GM12878 (cell line): ENCODE measurements at regions not wholly inside any gene's neighbourhood (a gene's known extent, or its start where the extent isn't known, plus 50 kb on each side); places are given as distances from the start of the nearest gene placed in this dataset.

ENCODE experiments used
- ATAC-seq: fragments of 200-7000 bp; cut with Tn5 transposase; 3 replicates; pipeline ENCODE4 v1.9.1; 2020; ENCODE audit warnings: mild to moderate bottlenecking, moderate library complexity
- BruUV-seq: library from RNA; stranded (reverse); fragments of 400-500 nt; replicated peaks from 2 replicates; lab custom pipeline; 2021; lab: Mats Ljungman, UMichigan
- CTCF ChIA-PET: fragments of 300-600 bp; sonication (Branson Sonifier 250); formaldehyde crosslinking; extraction: SDS; loops from one replicate; lab custom pipeline; 2021; ENCODE audit warnings: inconsistent platforms; lab: Yijun Ruan, JAX
- POLR2A ChIA-PET: fragments of 350-600 bp; formaldehyde crosslinking; extraction: SDS; loops from one replicate; lab custom pipeline; 2021; ENCODE audit warnings: inconsistent platforms; lab: Charles Lee
- RAD21 ChIA-PET: fragments of 300-600 bp; sonication (Branson Sonifier 250); formaldehyde crosslinking; loops from one replicate; lab custom pipeline; 2023; ENCODE audit warnings: antibody characterized with exemption; ENCODE audit not compliant: unreplicated experiment; lab: Charles Lee
- SMC1A ChIA-PET: fragments of 300-600 bp; sonication (Branson Sonifier 250); formaldehyde crosslinking; loops from one replicate; lab custom pipeline; 2023; ENCODE audit not compliant: unreplicated experiment, uncharacterized antibody; lab: Charles Lee
- DNase-seq: peaks from one replicate; pipeline ENCODE4 v3.0.0-alpha.2; 2011; ENCODE audit warnings: low read depth, low spot score
- FAIRE-seq: peaks from 3 replicates; lab custom pipeline; 2011; peaks lifted over from hg19 to GRCh38; lab: Jason Lieb, UNC
- H2AFZ ChIP-seq: 2 replicates; pipeline ENCODE4 v1.6.0; 2011; ENCODE audit warnings: low read depth, low read length, control low read depth; ENCODE audit not compliant: control insufficient read depth
- H3K27ac ChIP-seq: 2 replicates; pipeline ENCODE4 v1.5.1; 2011; ENCODE audit warnings: control low read depth; ENCODE audit not compliant: control insufficient read depth, insufficient read depth
- H3K27me3 ChIP-seq, 2 experiments: replicated peaks in 1 of 2; 2 replicates each; pipeline versions ENCODE4 v1.6.0 to v1.6.1; 2011; ENCODE audit warnings: low read length in 1 of 2; ENCODE audit not compliant: control insufficient read depth in 2 of 2, insufficient read depth in 2 of 2
- H3K36me3 ChIP-seq, 2 experiments: 2 replicates each; pipeline ENCODE4 v1.5.1; 2011; ENCODE audit warnings: low read length in 1 of 2; ENCODE audit not compliant: control insufficient read depth in 2 of 2, insufficient read depth in 2 of 2
- H3K4me1 ChIP-seq: 2 replicates; pipeline ENCODE4 v1.6.1; 2011; ENCODE audit warnings: mild to moderate bottlenecking, low read length, moderate library complexity, mixed read lengths; ENCODE audit not compliant: control insufficient read depth, insufficient read depth
- H3K4me2 ChIP-seq: 2 replicates; pipeline ENCODE4 v1.6.0; 2011; ENCODE audit warnings: control low read depth; ENCODE audit not compliant: control insufficient read depth, insufficient read depth
- H3K4me3 ChIP-seq: fragments of 200-600 bp; sonication (generic); 2 replicates; pipeline ENCODE4 v1.5.1; 2016
- H3K79me2 ChIP-seq: 2 replicates; pipeline ENCODE4 v1.6.0; 2011; ENCODE audit warnings: low read length; ENCODE audit not compliant: control insufficient read depth, insufficient read depth
- H3K9ac ChIP-seq: 2 replicates; pipeline ENCODE4 v1.8.0; 2011; ENCODE audit warnings: low read length, control low read depth, mixed read lengths; ENCODE audit not compliant: control insufficient read depth, insufficient read depth
- H3K9me3 ChIP-seq: replicated peaks from 3 replicates; pipeline ENCODE4 v1.5.1; 2011; ENCODE audit warnings: mild to moderate bottlenecking, low read length; ENCODE audit not compliant: control insufficient read depth, insufficient read depth
- H4K20me1 ChIP-seq: 2 replicates; pipeline ENCODE4 v1.6.0; 2011; ENCODE audit not compliant: control insufficient read depth, insufficient read depth
- CHD1 ChIP-seq: IDR thresholded peaks from 2 replicates; pipeline ENCODE4 v1.6.1; 2012; ENCODE audit warnings: low read depth, low read length, improper control_type of control experiment
- EGR1 ChIP-seq, 2 experiments: IDR thresholded peaks; 1 replicate in 1 of 2; 2 replicates in 1 of 2; pipeline ENCODE4 v1.6.1; 2011 to 2012; ENCODE audit warnings: low read depth in 2 of 2, low read length in 2 of 2, borderline replicate concordance in 1 of 2, mild to moderate bottlenecking in 1 of 2, moderate library complexity in 1 of 2
- ELK1 ChIP-seq: IDR thresholded peaks from 2 replicates; pipeline ENCODE4 v1.6.1; 2012; ENCODE audit warnings: low read depth, low read length, improper control_type of control experiment
- IKZF2 ChIP-seq, 2 experiments: fragments of 450-650 bp; IDR thresholded peaks; 2 replicates each; pipeline ENCODE4 v1.6.1; 2017; ENCODE audit warnings: mild to moderate bottlenecking in 2 of 2, moderate library complexity in 2 of 2
- MEF2B ChIP-seq: fragments of 450-650 bp; IDR thresholded peaks from 2 replicates; pipeline ENCODE4 v1.6.1; 2018; ENCODE audit warnings: mild to moderate bottlenecking, moderate library complexity; ENCODE audit not compliant: partially characterized antibody, poor library complexity, severe bottlenecking
- NKRF ChIP-seq: fragments of 450-650 bp; conservative IDR thresholded peaks from 2 replicates; pipeline ENCODE4 v1.6.1; 2017; ENCODE audit warnings: mild to moderate bottlenecking, moderate library complexity
- PKNOX1 ChIP-seq: fragments of 450-650 bp; IDR thresholded peaks from 2 replicates; pipeline ENCODE4 v1.6.1; 2016; ENCODE audit warnings: mild to moderate bottlenecking
- POU2F2 ChIP-seq: IDR thresholded peaks from 3 replicates; pipeline ENCODE4 v1.6.1; 2011; ENCODE audit warnings: low read depth, mild to moderate bottlenecking, low read length, borderline replicate concordance
- SMAD1 ChIP-seq: fragments of 450-650 bp; IDR thresholded peaks from 2 replicates; pipeline ENCODE4 v1.6.1; 2018; ENCODE audit warnings: mild to moderate bottlenecking, low read depth; ENCODE audit not compliant: partially characterized antibody
- SPI1 ChIP-seq: IDR thresholded peaks from 2 replicates; pipeline ENCODE4 v1.6.1; 2011; ENCODE audit warnings: low read depth, mild to moderate bottlenecking, low read length, moderate library complexity, borderline replicate concordance; ENCODE audit not compliant: insufficient read depth
- ZNF217 ChIP-seq: fragments of 450-650 bp; IDR thresholded peaks from 2 replicates; pipeline ENCODE4 v1.6.1; 2017; ENCODE audit warnings: antibody characterized with exemption, mild to moderate bottlenecking
- ZZZ3 ChIP-seq: IDR thresholded peaks from 2 replicates; pipeline ENCODE4 v1.6.1; 2011; ENCODE audit warnings: low read depth; ENCODE audit not compliant: control insufficient read depth, insufficient read length
- WGBS: methylation state at CpG from one replicate; pipeline ENCODE4 v1.1.6; 2016; ENCODE audit warnings: low lambda C conversion rate; ENCODE audit not compliant: insufficient replicate concordance, insufficient coverage; ENCODE audit errors: missing lambda C conversion rate; 5-methylcytosine and 5-hydroxymethylcytosine counted together
- in situ Hi-C: fragments of 300-500 bp; cut with MboI; formaldehyde crosslinking; loops from 9 replicates; pipeline ENCODE4 v1.14.3; 2018; ENCODE audit warnings: mixed read lengths
- intact Hi-C: fragments of 100-400 bp; cut with micrococcal nuclease; formaldehyde crosslinking; loops from one replicate; pipeline ENCODE4 v1.14.2; 2022; ENCODE audit not compliant: unreplicated experiment
- TF ChIP-seq, protein P1 (sequence below): fragments of 450-650 bp; formaldehyde crosslinking; IDR thresholded peaks from 2 replicates; pipeline ENCODE4 v1.4.0; 2020; ENCODE audit warnings: mild to moderate bottlenecking, moderate library complexity

DNA sequence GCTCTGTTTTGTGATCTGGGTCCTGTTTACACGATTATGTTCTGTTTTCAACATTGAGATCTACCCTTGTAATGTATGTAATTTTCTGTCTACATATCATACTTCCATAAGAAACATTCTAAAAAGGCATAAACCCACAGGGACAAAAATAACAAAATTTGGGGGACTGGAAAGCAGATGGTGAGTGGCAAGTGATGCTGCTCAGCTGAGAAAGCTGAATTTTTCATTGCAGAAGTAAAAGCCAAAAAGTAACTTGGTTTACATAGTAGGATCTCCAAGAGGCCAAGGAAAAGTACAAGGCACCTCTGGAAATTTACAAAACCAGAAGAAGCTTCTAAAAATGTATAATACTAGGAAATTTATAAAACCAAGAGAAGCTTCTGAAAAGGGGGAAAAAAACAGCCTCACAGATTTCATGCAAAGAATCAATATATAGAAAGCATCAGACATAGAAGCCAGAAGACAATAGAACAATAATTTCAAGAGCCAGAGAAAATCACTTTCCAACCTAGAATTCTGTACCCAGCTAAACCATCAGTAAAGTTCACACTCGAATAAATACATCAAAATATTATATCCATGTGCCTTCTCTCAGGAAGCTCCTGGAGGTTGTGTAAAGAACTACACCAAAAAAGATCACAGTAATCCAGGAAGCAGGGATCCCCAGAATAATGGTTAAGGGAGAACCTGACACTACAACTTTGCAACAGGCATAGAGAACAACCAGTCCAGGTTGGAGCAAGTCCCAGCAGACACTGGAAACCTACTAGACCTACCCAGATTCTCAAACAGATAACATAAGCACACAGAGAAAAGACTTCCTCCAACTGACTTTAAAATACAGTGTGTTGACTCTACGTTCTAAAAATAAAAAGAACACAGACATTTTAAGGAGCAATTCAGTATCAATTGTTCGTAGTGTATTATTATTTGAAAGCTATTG, 401.7 kb upstream of the HS6ST1 start (continued):
- TF ChIP-seq, protein P1, sequence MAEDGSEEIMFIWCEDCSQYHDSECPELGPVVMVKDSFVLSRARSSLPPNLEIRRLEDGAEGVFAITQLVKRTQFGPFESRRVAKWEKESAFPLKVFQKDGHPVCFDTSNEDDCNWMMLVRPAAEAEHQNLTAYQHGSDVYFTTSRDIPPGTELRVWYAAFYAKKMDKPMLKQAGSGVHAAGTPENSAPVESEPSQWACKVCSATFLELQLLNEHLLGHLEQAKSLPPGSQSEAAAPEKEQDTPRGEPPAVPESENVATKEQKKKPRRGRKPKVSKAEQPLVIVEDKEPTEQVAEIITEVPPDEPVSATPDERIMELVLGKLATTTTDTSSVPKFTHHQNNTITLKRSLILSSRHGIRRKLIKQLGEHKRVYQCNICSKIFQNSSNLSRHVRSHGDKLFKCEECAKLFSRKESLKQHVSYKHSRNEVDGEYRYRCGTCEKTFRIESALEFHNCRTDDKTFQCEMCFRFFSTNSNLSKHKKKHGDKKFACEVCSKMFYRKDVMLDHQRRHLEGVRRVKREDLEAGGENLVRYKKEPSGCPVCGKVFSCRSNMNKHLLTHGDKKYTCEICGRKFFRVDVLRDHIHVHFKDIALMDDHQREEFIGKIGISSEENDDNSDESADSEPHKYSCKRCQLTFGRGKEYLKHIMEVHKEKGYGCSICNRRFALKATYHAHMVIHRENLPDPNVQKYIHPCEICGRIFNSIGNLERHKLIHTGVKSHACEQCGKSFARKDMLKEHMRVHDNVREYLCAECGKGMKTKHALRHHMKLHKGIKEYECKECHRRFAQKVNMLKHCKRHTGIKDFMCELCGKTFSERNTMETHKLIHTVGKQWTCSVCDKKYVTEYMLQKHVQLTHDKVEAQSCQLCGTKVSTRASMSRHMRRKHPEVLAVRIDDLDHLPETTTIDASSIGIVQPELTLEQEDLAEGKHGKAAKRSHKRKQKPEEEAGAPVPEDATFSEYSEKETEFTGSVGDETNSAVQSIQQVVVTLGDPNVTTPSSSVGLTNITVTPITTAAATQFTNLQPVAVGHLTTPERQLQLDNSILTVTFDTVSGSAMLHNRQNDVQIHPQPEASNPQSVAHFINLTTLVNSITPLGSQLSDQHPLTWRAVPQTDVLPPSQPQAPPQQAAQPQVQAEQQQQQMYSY (CRISPR knock-in tag): no peak
- TF ChIP-seq SPI1 (no peak), SMAD1 (no peak), IKZF2 (IDR thresholded peaks at IDR 0.05) (no peak)

DNA sequence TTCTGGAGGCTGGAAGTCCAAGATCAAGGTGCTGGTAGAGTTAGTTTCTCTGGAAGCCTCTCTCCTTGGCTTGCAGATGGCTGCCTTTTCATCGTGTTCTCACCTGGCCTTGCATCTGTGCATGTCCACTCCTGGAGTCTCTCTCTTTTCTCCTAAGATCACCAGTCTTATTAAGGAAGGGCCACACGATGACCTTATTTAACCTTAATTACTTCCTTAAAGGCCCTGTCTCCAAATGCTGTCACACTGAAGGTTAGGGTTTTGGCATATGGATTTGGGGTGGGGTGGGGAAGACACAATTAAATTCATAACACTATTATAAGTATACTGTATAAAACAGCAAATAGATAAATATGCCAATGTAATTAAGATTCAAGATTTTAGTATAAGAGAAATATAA, 402.4 kb upstream of the HS6ST1 start:
- Histone ChIP-seq H2AFZ (no peak overlapping the region), H3K36me3 (no peaks in the 10 kb centered on the region), H3K9me3 (no peaks in the 10 kb centered on the region), H3K27me3 (peaks cover 0 to 5% of the 10 kb centered on the region in 2 experiments; a peak in 2 of 4 replicates), H4K20me1 (no peaks in the 10 kb centered on the region), H3K79me2 (no peaks in the 10 kb centered on the region), H3K27ac (no peak overlapping the region), H3K4me1 (no peaks in the 10 kb centered on the region), H3K4me2 (no peak overlapping the region), H3K4me3 (no peak overlapping the region), H3K9ac (no peak overlapping the region)
- POLR2A ChIA-PET: no interaction called here
- WGBS: 33% methylated on average over 2 of the region's 2 CpGs
- CTCF ChIA-PET: no interaction called here
- SMC1A ChIA-PET: no interaction called here
- ATAC-seq (no peak), FAIRE-seq (no peak), DNase-seq (no peak)
- RAD21 ChIA-PET: no interaction called here
- intact Hi-C loops (no loop called here), in situ Hi-C loops (no loop called here)
- no TSS peak for BruUV-seq
- TF ChIP-seq ZNF217 (no peak), EGR1 (IDR thresholded peaks at IDR 0.05; ENCODE audit: borderline replicate concordance in 1 of 2, low read depth in 2 of 2, low read length in 2 of 2) (no peak), CHD1 (no peak), ZZZ3 (no peak), MEF2B (no peak), PKNOX1 (no peak), ELK1 (no peak), POU2F2 (no peak), SMAD1 (no peak), NKRF (no peak)
